HG03196 (cell line): ENCODE measurements at regions not wholly inside any gene's neighbourhood (a gene's known extent, or its start where the extent isn't known, plus 50 kb on each side); places are given as distances from the start of the nearest gene placed in this dataset.

Experiments
- ATAC-seq: cut with Tn5 transposase; IDR thresholded peaks from one replicate; pipeline ENCODE4 v1.9.1; 2021; ENCODE audit not compliant: unreplicated experiment

DNA sequence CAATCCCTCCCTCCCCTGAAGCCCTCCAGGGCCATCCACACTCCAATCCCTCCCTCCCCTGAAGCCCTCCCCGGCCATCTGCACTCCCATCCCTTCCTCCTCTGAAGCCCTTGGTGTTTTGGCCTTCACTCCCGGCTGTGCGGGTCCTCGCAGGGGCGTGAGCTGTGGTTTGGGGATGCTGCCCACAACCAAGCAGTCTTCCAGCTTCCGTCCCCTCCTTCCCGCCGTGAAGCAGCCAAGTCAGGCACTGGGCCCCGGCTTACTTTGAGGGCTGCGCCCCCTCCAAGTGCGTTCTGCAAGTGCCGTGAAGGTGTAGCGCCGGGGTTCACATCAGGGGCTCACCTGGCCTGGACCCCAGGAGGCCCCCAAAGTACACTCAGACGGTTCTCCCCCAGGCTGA, 335.9 kb downstream of the BRD1 start:
- ATAC-seq: no peak

DNA sequence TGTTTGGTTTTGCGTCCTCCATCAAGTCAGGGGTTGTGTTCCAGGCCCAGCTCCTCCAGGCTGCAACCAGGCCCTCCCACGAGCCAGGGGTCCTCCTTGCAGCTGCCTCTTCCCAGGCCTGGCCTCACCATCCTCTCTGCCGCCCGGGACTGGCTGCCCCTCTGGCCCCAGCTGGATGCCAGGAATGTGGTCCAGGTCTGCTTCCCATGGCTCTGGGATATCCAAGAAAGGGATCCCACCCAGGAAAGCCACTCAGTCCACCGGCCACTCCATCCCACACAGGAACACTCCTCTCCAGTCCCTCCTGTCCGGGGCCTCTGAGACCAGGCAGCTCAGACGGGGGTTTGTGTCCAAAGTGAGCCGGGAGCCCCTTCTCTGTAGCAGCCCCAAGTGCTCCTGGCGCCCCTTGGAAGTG, 336.4 kb downstream of the BRD1 start:
- no peak for ATAC-seq

DNA sequence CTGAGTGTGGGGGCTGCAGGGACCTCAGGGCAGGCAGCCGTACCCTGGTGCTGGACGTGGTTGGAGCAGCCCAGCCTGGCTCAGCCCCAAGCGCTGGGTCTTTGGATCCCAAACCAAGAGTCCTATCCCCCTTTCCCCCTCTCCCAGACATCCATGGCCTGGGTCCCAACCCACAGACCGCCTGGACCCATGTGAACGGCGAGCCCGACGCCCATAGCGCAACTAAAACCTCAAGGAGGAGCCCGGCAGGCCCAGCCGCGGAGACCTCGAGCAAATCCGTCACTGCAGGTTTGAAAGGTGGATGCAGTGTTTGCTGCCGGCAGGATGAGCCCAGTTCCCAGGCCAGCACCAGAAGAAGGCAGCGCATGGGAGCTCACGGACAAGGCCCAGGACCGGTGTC, 337.0 kb downstream of the BRD1 start:
- ATAC-seq: no peak

DNA sequence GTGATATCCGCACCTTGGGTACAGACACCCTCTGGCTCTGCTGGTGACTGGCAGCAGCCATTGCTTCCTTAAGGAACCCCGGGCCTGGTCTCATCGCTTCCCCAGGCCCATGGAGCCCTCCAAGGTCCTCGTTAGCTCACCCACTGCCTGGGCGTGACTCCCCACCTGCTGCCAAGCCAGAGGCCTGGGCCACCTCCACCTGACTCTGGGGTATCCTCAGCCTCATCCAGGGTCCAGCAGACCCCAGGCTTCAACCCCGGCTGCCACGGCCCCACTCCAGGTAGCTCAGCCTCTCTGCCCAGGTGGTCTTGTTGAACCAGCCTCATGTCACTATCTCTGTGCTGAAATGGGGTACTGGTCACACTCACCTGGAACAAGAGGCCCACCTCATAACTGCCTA, 337.9 kb downstream of the BRD1 start:
- no peak for ATAC-seq

DNA sequence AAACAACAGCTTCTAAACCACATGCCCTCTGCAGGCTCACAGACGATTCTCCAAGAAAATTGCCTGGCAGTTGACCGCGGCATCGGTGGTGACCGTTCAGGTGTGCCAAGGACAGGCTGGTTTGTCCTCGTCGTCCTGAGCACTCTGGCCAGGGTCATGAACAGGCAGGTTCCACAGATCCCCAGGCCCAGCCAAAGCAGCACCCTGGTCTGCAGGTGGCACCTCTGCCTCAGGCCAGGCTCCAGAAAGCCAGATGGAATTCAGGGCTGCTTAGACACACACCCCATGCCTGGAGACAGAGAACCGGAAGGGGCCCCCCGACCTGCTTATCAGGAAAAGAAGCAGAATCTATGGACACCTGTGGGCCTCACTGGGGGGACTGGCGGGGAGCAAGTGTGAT, 338.7 kb downstream of the BRD1 start:
- no peak for ATAC-seq

DNA sequence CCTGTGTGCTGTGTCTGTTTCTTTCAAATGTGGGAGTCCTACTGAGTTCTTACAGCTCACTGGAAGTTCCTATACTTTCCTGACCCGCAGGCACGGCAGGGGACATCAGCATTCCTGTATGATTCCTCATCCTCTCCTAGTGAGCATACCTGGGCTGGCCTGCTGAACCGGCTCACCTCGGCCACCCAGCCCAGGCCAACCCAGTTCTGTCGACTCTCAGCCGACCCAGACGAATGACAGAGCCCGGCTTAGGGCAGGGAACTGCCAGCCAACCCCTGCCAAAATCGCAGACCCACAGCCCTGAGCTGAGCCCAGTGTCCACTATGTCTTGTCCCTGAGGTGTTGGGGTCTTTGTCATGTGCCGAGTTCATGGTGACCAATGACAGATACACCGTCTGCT, 339.7 kb downstream of the BRD1 start:
- no peak for ATAC-seq

DNA sequence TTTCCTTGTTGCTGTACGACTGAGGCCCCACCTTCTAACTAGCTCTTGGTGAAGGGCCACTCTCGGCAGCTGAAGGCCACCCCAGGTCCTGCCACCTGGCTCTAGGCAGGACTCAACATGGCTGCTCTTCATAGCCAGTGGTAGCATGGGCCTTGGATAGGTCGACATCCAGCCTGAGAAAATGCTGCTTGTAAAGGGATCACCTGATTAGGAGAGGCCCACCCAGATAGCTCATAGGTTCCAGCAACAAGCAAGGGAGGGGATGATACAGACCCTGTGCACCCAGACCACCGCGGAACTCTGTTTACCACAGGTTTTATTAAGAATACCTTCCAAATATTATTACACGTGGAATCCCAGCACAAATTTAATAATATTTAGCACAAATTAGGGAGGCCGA, 341.4 kb downstream of the BRD1 start:
- ATAC-seq: no peak

DNA sequence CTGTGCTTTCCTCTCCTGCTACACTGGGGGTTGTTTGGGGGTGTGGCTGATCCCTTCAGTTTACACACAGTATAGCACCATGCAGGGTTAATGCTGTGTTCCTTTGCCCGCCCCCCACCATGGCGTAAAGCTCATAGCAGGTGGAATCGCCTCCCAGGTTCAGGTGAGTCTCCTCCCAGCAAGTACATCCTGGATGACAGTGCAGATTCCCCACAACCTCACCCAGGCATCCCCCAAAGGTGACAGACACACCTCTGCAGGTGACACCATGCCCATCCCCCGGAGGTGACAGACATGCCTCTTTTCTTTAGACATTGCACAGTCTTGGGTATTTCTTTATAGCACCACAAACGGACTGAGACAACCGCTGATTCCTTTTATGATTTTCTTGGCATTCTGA, 343.7 kb downstream of the BRD1 start:
- ATAC-seq: no peak

DNA sequence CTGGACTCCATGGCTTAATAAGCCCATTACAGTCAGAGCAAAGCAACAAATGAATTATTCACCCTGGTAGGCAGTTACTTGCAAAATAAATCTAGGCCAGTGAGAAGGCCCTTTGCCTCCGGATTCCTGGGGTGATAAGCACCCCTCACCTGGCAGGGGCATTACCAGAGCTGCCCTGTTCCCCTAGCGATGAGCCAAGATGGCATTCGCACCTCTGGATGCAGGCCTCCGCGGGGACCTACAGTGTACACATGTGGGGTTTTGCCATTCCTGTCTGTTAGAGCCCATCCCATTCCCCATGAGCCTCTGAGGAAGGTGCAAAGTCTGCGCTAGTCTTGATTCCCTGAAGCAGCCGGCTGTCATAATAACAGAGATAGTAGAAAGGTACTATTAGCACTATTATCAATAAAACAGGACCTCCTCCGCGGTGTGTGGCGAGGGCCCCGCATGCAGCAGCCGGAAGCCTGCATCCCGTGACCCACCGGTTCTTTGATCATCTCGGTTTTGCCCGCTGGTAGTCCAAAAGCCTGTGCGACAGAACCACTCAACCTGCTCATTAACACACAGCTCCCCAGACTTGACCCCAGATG, 344.3 kb downstream of the BRD1 start:
- no peak for ATAC-seq

DNA sequence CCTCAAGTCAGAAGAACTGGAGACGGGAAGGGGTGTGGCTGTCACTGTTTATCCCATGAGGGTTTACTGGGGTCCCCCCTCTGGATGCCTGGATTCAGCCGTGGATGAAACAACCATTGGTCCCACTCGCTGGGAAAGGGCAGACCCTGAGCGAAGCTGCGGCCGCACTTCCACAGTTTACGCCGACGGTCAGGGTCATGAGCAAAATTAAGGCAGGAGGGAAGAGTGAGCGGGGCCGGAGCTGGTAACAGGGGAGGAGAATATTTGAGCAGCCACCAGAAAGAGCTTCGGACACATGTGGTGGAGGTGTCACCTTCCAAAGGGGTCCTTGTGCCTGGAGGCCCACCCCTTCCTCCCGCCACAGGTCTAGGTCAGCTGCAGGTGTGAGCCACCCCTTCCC, 344.9 kb downstream of the BRD1 start:
- ATAC-seq: no peak

DNA sequence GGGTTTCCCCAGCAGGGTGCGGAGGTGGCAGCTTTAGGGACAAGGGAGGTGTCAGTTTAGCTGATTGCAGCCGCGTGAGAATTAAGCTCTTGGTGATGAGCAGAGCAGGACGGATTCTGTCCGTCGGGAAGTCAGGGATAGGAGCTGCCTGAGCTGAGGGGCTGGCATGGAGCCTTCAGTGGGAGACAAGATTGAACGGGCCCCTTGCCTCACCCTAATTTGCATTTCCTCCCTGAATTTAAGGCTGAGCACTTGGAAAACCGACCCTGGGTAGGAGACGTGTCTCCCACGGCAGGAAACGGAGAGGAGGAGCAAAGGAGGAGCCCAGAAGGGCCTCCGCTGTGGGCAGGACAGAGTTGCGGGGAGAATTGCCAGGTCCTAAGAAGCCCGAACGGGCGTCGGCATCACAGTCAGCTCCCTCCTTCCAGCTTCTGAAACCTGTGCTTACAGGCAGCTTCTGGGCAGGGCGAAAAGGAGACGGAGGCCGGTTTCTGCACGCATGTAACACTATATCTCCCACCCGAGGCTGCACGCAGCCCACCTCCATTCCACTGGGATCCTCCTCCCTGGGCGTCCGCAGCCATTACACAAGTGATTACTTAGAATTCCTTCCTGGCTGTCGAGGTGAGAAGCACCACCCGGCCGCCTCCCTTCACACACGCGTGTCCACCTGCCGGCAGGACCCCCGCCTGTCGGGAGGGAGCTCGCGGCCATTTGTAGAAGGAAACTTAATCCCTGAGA, 345.8 kb downstream of the BRD1 start:
- no peak for ATAC-seq

DNA sequence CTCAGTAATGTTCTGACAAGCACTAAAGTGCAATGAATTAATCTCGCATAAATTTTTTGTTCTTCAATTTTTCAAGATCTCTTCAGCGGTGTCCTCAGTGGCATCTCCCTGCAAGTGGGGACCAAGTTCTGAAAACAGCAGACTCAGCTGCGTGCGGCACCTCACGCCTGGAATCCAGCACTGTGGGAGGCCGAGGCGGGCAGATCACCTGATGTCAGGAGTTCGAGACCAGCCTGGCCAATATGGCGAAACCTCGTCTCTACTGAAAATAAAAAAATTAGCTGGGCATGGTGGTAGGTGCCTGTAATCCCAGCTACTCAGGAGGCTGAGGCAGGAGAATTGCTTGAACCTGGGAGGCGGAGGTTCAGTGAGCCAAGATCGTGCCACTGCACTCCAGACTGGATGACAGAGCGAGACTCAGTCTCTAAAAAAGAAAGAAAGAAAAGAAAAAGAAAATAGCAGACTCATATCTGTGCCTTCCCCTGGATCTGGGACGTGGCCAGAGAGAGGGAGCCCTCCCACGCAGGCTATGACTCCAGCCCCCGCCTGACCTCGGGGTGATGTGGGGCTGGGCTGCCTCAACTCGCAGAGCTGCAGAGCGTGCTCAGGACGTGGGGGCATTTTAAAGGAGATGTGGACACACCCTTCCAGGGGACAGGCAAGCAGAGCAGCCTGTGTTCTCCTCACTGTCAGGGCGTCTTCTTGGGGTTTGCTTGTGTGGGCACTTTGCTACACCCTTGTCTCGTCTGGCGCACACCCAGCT, 346.6 kb downstream of the BRD1 start:
- no peak for ATAC-seq

DNA sequence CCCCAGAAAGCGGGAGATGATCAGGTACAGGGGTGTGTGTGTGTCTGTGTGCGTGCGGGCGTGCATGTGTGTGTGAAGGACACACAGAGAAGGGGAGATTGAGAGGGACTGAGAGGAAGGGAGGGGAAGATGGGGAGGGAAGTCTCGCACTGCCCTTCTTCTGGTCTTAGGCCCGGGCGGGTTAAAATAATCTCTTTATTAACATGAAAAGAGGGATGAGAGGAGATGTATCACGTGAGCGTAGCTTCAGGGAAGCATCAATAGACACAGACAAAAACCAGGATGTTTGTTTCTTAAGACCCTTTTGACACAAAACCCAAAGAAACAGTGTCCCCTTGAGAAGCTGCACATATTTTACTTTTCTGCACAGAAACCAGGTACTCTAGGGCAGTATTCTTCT, 347.3 kb downstream of the BRD1 start:
- ATAC-seq: no peak

DNA sequence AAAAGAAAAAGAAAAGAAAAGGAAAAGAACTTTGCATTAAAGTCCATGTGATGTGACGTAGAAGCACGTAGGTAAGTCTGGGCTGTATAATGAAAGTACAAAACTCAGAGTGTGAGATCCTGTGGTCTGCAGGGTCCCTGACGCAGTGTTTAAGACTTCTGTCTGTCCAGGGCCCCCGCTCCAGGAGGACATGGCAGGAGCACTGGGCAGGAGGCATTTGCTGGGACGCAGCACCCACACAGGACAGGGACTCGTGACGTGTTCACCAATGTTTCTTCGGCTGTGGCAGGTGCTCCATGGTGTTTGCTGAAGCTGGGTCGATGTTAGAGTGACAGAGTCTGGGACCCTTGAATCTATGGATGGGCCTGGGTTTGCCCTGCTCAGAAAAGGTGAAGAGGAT, 348.1 kb downstream of the BRD1 start:
- no peak for ATAC-seq

DNA sequence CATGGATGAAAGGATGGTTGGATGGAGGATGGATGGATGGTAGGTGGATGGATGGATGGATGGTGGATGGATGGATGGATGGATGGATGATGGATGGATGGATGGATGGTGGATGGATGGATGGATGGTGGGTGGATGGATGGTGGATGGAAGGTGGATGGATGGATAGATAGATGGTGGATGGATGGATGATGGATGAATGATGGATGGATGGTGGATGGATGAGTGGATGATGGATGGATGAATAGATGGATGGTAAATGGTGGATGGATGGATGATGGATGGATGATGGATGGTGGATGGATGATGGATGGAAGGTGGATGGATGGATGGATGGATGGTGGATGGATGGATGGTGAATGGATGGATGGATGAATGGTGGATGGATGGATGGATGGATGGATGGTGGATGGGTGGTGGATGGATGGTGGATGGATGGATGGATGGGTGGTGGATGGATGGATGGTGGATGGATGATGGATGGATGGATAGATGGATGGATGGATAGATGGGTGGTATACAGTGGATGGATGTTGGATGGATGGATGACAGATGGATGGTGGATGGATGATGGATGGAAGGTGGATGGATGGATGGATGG, 350.8 kb downstream of the BRD1 start:
- ATAC-seq: no peak

DNA sequence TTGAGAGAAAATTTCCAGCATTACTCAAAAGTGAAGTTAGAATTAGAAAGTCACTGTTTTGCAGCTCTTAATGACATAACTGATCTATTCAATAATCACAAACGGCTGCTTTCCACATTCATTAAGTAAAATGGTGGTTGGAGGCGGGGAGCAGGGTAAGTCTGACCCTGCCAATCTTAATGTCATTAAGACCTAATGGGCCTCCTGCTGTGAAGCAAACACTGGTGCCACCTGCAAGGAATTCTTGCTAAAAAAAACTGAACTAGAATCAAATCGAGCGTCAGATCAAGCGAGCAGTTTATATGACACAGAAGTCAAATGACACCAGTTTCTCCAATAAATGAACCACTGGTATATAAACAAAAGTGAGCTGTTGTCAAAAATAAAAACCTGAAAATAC, 351.5 kb downstream of the BRD1 start:
- no peak for ATAC-seq

DNA sequence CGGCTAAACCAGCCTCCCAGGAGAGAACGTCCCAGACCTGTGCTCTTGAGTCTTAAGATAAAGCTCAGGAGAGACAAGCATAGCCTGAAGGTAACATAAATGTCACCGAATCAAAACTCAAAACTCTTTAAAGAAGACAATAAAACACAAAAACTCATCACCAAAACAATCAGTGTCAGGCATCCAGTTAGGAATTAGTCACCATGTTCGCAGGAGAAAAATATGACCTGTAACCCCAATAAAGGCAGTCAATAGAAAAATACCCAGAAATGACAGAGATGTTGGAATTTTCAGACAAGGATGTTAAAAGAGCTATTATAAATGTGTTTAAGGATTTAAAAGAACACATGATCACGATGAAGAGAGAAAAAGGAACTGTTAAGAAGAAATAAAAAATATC, 352.4 kb downstream of the BRD1 start:
- no peak for ATAC-seq

DNA sequence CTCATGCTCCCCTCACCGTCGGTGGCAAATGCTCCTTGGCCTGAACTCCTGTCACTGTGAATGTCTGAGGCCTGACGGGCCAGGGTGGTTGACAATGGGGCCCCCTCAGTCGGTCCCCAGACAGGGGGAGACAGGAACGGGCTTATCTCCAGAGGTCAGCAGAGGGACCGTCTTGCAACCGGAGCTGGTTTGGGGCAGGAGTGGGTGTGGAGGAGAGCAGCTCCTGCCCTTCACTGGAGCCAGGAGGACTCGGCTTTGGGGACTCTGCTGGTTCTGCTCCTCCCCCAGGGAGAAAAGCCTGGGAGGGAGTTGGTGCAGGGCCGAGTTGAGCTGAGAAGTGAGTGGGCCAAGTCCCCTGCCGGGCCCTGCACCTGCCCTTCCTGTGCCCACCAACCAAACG, 354.4 kb downstream of the BRD1 start:
- no peak for ATAC-seq

DNA sequence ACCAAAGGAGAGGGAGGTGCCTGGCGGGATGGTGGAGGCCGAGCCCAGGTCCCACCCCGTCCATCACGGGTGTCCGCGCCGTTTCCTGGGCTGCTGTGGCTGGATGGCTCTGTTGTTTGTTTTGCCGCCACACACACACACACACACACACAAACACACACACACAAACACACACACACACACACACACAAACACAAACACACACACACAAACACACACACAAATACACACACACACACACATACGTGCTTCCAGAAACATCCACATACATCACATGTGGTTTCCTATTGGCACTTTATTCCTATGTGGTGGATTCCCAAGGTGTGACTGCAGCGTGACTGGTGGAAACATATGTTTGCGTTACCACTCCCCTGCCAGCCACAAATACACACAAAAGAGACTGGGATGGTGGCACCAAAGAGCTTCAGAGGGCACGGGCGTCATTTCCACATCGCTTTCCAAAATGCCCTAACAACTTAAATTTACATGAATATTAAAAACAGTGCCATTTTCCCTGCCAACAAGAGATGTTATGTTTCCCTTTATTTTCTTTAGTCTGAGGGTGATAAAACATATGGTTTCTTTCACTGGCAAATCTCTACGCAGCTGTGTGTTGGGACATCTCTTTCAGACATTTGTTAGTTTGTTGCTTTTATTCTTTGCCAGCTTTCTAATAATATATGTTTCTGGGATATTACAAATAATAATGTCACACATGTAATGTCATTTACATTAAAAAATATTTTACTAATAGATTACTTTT, 356.8 kb downstream of the BRD1 start:
- ATAC-seq: no peak

DNA sequence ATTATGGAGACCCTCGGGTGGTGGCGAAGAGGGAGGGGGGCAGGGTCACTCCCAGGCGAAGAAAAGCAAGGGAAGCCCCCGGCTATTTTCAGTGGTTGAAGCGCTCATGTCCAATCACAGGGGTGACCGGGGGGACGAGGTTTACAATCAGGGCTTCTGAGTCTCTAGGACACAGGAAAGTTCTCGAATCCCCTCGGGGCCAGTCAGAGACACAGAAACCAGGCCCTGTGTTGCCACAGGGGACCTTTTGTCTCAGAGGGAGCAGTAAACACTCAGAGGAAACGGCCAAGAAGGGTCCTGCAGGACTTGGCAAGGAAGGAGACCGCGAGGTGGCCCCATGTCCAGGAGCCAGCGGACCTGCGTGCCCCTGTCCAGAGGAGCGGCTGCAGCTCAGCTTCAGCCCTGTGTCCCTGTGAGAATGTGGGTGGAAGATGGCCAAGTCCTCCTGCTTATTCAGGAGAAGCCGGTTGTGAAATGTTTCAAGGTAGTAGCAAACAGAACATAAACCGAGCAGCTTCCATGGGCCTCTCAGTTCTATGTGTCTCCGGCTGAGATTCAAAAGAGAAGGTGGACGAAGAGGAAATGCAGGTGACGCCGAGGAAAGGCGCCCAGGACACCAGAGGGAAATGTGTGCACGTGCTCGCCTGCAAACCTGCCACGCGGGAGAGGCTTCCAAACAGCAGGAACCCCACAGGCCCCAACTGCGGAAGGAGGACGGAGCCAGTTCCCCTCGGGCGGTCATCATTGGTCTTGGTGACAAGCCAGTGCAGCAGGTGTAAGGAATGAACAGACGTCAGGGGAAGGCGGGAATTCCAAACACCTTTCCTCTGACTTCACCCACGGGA, 357.6 kb downstream of the BRD1 start:
- no peak for ATAC-seq
